OCI-LY3 (cell line): ENCODE measurements at regions not wholly inside any gene's neighbourhood (a gene's known extent, or its start where the extent isn't known, plus 50 kb on each side); places are given as distances from the start of the nearest gene placed in this dataset.

Experiments used
- CTCF ChIP-seq: fragments of 200-600, 300-600 bp; sonication (generic); IDR thresholded peaks from 2 replicates; pipeline ENCODE4 v1.5.1; 2014; ENCODE audit warnings: antibody characterized with exemption, low read length, low read depth
- EZH2phosphoT487 ChIP-seq: fragments of 200-600 bp; shearing (Covaris generic); IDR thresholded peaks from 2 replicates; pipeline ENCODE4 v1.6.1; 2018; ENCODE audit warnings: antibody characterized with exemption, mixed run types, low read depth

- TF ChIP-seq CTCF (no peak), EZH2phosphoT487 (no peak)
Observed at GRCh38 chr11:70698871-70699270, 300.5 kb downstream of the CTTN start.
